ENCODE measurements at regions not wholly inside any gene's neighbourhood (a gene's known extent, or its start where the extent isn't known, plus 50 kb on each side); places are given as distances from the start of the nearest gene placed in this dataset.

DNA sequence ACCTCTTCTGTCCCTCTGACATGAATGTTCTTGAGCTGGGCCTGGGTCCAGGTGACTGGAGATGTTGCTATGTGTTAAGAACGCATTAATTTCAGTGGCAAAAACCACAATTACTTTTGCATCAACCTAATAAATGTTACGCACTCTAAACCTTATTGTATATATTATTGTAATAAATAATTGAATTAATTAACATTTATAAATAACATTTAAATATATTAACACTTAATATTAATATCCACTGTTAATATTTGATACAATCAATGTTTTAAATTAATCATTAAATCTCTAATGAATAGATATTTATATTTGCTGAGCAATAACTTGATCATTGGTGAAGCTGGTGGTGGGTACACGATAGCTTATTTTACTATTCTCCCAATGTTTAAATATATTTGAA is 97.4 kb downstream of the KCNF1 start:
- Histone ChIP-seq H3K4me3 (replicated peaks in 1 of 3; ENCODE audit: insufficient read depth in 1 of 3, low read depth in 1 of 3, low read length in 3 of 3) (no peak overlapping the region), H3K27me3 (ENCODE audit: control insufficient read depth in 2 of 2, insufficient read depth in 2 of 2, low read length in 2 of 2) (peaks cover 0 to under 1% of the 10 kb centered on the region in 2 experiments), H3K36me3 (ENCODE audit: control insufficient read depth in 2 of 2, extremely low read depth in 1 of 2, insufficient read depth in 2 of 2, low read length in 2 of 2) (no peaks in the 10 kb centered on the region), H2AFZ (ENCODE audit: low read depth, low read length) (no peak overlapping the region), H3K4me1 (ENCODE audit: control insufficient read depth, extremely low read depth, insufficient read depth, low read length) (peaks cover 2% of the 10 kb centered on the region), H3K27ac (ENCODE audit: insufficient read depth, low read depth, low read length) (no peak overlapping the region), H3K9me3 (replicated peaks; ENCODE audit: control insufficient read depth, insufficient read depth, low read length) (no peaks in the 10 kb centered on the region), H3K9ac (replicated peaks; ENCODE audit: extremely low read depth, insufficient read depth, low read length) (no peak overlapping the region), H3K9me1 (replicated peaks; ENCODE audit: control insufficient read depth, extremely low read depth, insufficient read depth, low read length) (no peaks in the 10 kb centered on the region), H4K20me1 (replicated peaks; ENCODE audit: control insufficient read depth, extremely low read depth, insufficient read depth, low read length) (no peaks in the 10 kb centered on the region), H3K79me2 (ENCODE audit: control insufficient read depth, insufficient read depth, low read length) (no peaks in the 10 kb centered on the region), H3K4me2 (ENCODE audit: insufficient read depth, low read length) (no peak overlapping the region)
- intact Hi-C loops (cut with micrococcal nuclease): no loop called here
- POLR2A ChIA-PET: no interaction called here
- dilution Hi-C loops (cut with MboI; ENCODE audit: extremely low pct_ligation_motif_present, low sequenced_read_pairs): no loop called here
- TF ChIP-seq MYC (IDR thresholded peaks at IDR 0.05; ENCODE audit: low read depth, low read length) (no peak), CTCF (IDR thresholded peaks at IDR 0.05; ENCODE audit: extremely low read depth in 1 of 2, insufficient read depth in 1 of 2, low read depth in 1 of 2, low read length in 2 of 2) (no peak), GATA2 (IDR thresholded peaks at IDR 0.05; ENCODE audit: insufficient read depth, insufficient read length, low read depth, low read length) (no peak), EZH2 (IDR thresholded peaks at IDR 0.05; ENCODE audit: borderline replicate concordance, low read depth, low read length, severe bottlenecking) (no peak), POLR2AphosphoS5 (IDR thresholded peaks at IDR 0.05; ENCODE audit: insufficient read depth, low read depth, low read length) (no peak), POLR2A (IDR thresholded peaks at IDR 0.05; ENCODE audit: low read depth, low read length) (no peak), FOS (IDR thresholded peaks at IDR 0.05; ENCODE audit: borderline replicate concordance, insufficient read depth, low read length) (no peak), MAX (IDR thresholded peaks at IDR 0.05; ENCODE audit: insufficient read depth, insufficient read length) (no peak), JUN (IDR thresholded peaks at IDR 0.05; ENCODE audit: borderline replicate concordance, insufficient read depth, insufficient read length, low read depth) (no peak)
- CTCF ChIA-PET: no interaction called here
- DNase-seq (ENCODE audit: low read depth, low spot score) (no peak), FAIRE-seq (no peak)
- BruUV-seq (replicated peaks): no TSS peak
